HepG2 (cell line): ENCODE measurements at regions not wholly inside any gene's neighbourhood (a gene's known extent, or its start where the extent isn't known, plus 50 kb on each side); places are given as distances from the start of the nearest gene placed in this dataset.
A peak's percentile ranks its signal among the peaks of the same experiment; 100 is the strongest.

Source experiments
- ATAC-seq: fragments of 200-7000 bp; cut with Tn5 transposase; 3 replicates; pipeline ENCODE4 v1.9.1; 2020; ENCODE audit warnings: mild to moderate bottlenecking, moderate library complexity
- BruUV-seq: library from RNA; stranded (reverse); fragments of 400-500 nt; replicated peaks from 2 replicates; lab custom pipeline; 2021; lab: Mats Ljungman, UMichigan
- CTCF ChIA-PET: fragments of 300-600 bp; formaldehyde crosslinking; extraction: SDS; loops from one replicate; lab custom pipeline; 2021; ENCODE audit warnings: low total read pairs, inconsistent platforms, low intra/inter-chr PET ratio; lab: Yijun Ruan, JAX
- POLR2A ChIA-PET: fragments of 350-600 bp; sonication (Branson Sonifier 250); formaldehyde crosslinking; loops from one replicate; lab custom pipeline; 2020; ENCODE audit warnings: antibody characterized with exemption, inconsistent platforms; lab: Yijun Ruan, JAX
- DNase-seq: peaks from one replicate; pipeline ENCODE4 v3.0.0-alpha.2; 2015; ENCODE audit warnings: low spot score
- FAIRE-seq: peaks from 3 replicates; lab custom pipeline; 2011; peaks lifted over from hg19 to GRCh38; lab: Jason Lieb, UNC
- H2AFZ ChIP-seq: one replicate; pipeline ENCODE4 v1.6.1; 2011; ENCODE audit warnings: low read length, inconsistent platforms
- H3K27ac ChIP-seq: fragments of 300-600 bp; 3 replicates; pipeline ENCODE4 v1.8.0; 2011; ENCODE audit warnings: mixed run types, mild to moderate bottlenecking, mixed read lengths, low read length, inconsistent platforms; ENCODE audit not compliant: insufficient read depth; ENCODE audit errors: extremely low read length
- H3K27me3 ChIP-seq, 2 experiments: fragments of 200-600 bp in 1 of 2; 2 replicates in 1 of 2; 3 replicates in 1 of 2; pipeline versions ENCODE4 v1.6.0 to v1.8.0; 2011; ENCODE audit warnings: low read length in 2 of 2, mild to moderate bottlenecking in 2 of 2, moderate library complexity in 2 of 2, inconsistent platforms in 1 of 2; ENCODE audit not compliant: insufficient read depth in 2 of 2, control insufficient read depth in 1 of 2
- H3K36me3 ChIP-seq, 2 experiments: fragments of 200-600 bp in 1 of 2; replicated peaks in 1 of 2; 2 replicates in 1 of 2; 3 replicates in 1 of 2; pipeline versions ENCODE4 v1.5.1 to v1.8.0; 2011; ENCODE audit warnings: low read length in 2 of 2, inconsistent platforms in 1 of 2; ENCODE audit not compliant: insufficient read depth in 2 of 2, control insufficient read depth in 1 of 2
- H3K4me1 ChIP-seq: 2 replicates; pipeline ENCODE4 v1.5.1; 2012; ENCODE audit warnings: low read length, inconsistent platforms; ENCODE audit not compliant: insufficient read depth
- H3K4me2 ChIP-seq: 2 replicates; pipeline ENCODE4 v1.6.0; 2011; ENCODE audit warnings: low read depth, low read length, inconsistent platforms
- H3K4me3 ChIP-seq, 3 experiments: fragments of 200-600 bp in 1 of 3; sonication (generic), shearing (Covaris generic) in 1 of 3; replicated peaks in 1 of 3; 2 replicates each; pipeline ENCODE4 v1.5.1; 2011 to 2016; ENCODE audit warnings: low read length in 3 of 3, inconsistent platforms in 2 of 3, low read depth in 2 of 3, mild to moderate bottlenecking in 2 of 3, control low read depth in 1 of 3, mixed read lengths in 1 of 3; ENCODE audit not compliant: insufficient read depth in 1 of 3
- H3K79me2 ChIP-seq: one replicate; pipeline ENCODE4 v1.6.1; 2011; ENCODE audit warnings: low read length, inconsistent platforms; ENCODE audit not compliant: insufficient read depth
- H3K9ac ChIP-seq: 2 replicates; pipeline ENCODE4 v1.6.0; 2011; ENCODE audit warnings: mild to moderate bottlenecking, low read depth, low read length, inconsistent platforms; ENCODE audit not compliant: insufficient read depth
- H3K9me3 ChIP-seq: 2 replicates; pipeline ENCODE4 v1.5.1; 2012; ENCODE audit warnings: mild to moderate bottlenecking, low read length
- H4K20me1 ChIP-seq: 2 replicates; pipeline ENCODE4 v1.6.0; 2011; ENCODE audit warnings: inconsistent platforms, mild to moderate bottlenecking, low read length, moderate library complexity; ENCODE audit not compliant: insufficient read depth
- ATF6 ChIP-seq: sonication (generic); formaldehyde crosslinking; conservative IDR thresholded peaks from 2 replicates; pipeline ENCODE4 v1.4.0; 2020; ENCODE audit warnings: missing genetic modification reagents
- CBFB ChIP-seq: sonication (generic); formaldehyde crosslinking; IDR thresholded peaks from 2 replicates; pipeline ENCODE4 v1.4.0; 2020; ENCODE audit warnings: missing genetic modification reagents
- FUBP1 ChIP-seq: sonication (generic); formaldehyde crosslinking; IDR thresholded peaks from 2 replicates; pipeline ENCODE4 v1.5.1; 2020; ENCODE audit warnings: missing genetic modification reagents, mild to moderate bottlenecking, borderline replicate concordance
- GABPA ChIP-seq, 2 experiments: IDR thresholded peaks; 2 replicates each; pipeline ENCODE4 v1.6.1; 2011 to 2016; ENCODE audit warnings: low read depth in 2 of 2, low read length in 1 of 2, missing biosample characterization in 1 of 2, missing genetic modification characterization in 1 of 2
- HDAC1 ChIP-seq: sonication (generic); formaldehyde crosslinking; IDR thresholded peaks from 2 replicates; pipeline ENCODE4 v1.5.1; 2020; ENCODE audit warnings: mild to moderate bottlenecking, missing genetic modification reagents
- KDM1A ChIP-seq: IDR thresholded peaks from 2 replicates; pipeline ENCODE4 v1.6.1; 2016; ENCODE audit warnings: missing compliant biosample characterization
- KLF6 ChIP-seq: IDR thresholded peaks from 2 replicates; pipeline ENCODE4 v1.8.0; 2016; ENCODE audit warnings: missing biosample characterization, missing genetic modification reagents
- PHF5A ChIP-seq: IDR thresholded peaks from one replicate; pipeline ENCODE4 v1.6.1; 2018; ENCODE audit warnings: low read depth, missing genetic modification reagents; ENCODE audit not compliant: unreplicated experiment
- REST ChIP-seq, 2 experiments: IDR thresholded peaks; 2 replicates each; pipeline ENCODE4 v1.6.1; 2011 to 2012; ENCODE audit warnings: low read length in 2 of 2, borderline replicate concordance in 1 of 2, low read depth in 1 of 2, mild to moderate bottlenecking in 1 of 2, moderate library complexity in 1 of 2
- RFXAP ChIP-seq: sonication (generic); formaldehyde crosslinking; IDR thresholded peaks from 2 replicates; pipeline ENCODE4 v1.4.0; 2020; ENCODE audit warnings: missing genetic modification reagents, borderline replicate concordance
- TMF1 ChIP-seq: sonication (generic); formaldehyde crosslinking; IDR thresholded peaks from 2 replicates; pipeline ENCODE4 v1.8.1; 2022; ENCODE audit warnings: low read depth, missing genetic modification reagents
- ZNF180 ChIP-seq: sonication (generic); formaldehyde crosslinking; IDR thresholded peaks from 2 replicates; pipeline ENCODE4 v1.4.0; 2020; ENCODE audit warnings: low read depth, missing genetic modification reagents, borderline replicate concordance
- ZNF383 ChIP-seq: sonication (generic); formaldehyde crosslinking; IDR thresholded peaks from 2 replicates; pipeline ENCODE4 v1.4.0; 2020; ENCODE audit warnings: missing genetic modification reagents, mild to moderate bottlenecking, borderline replicate concordance
- ZNF446 ChIP-seq: sonication (generic); formaldehyde crosslinking; IDR thresholded peaks from 2 replicates; pipeline ENCODE4 v1.5.0; 2020; ENCODE audit warnings: mild to moderate bottlenecking, missing genetic modification reagents
- ZNF510 ChIP-seq: sonication (generic); formaldehyde crosslinking; IDR thresholded peaks from 2 replicates; pipeline ENCODE4 v1.4.0; 2020; ENCODE audit warnings: low read depth, mild to moderate bottlenecking, missing genetic modification reagents
- ZNF709 ChIP-seq: sonication (generic); formaldehyde crosslinking; IDR thresholded peaks from 2 replicates; pipeline ENCODE4 v1.5.0; 2020; ENCODE audit warnings: mild to moderate bottlenecking, missing genetic modification reagents
- ZNF724P ChIP-seq: sonication (generic); formaldehyde crosslinking; IDR thresholded peaks from 2 replicates; pipeline ENCODE4 v1.8.0; 2022; ENCODE audit warnings: missing genetic modification reagents, borderline replicate concordance
- WGBS: methylation state at CpG from one replicate; pipeline ENCODE4 v1.1.6; 2017; ENCODE audit warnings: low lambda C conversion rate; 5-methylcytosine and 5-hydroxymethylcytosine counted together
- in situ Hi-C: cut with HindIII; loops from 2 replicates; pipeline ENCODE4 v1.10.0; 2017; ENCODE audit warnings: low pct_unique_long_range_greater_than_20kb; ENCODE audit not compliant: extremely low pct_ligation_motif_present
- intact Hi-C: fragments of 100-400 bp; cut with micrococcal nuclease; formaldehyde crosslinking; loops from one replicate; pipeline ENCODE4 v1.10.0; 2022; ENCODE audit not compliant: unreplicated experiment

GRCh38 chr15:53359038-53359437 lies 400.4 kb downstream of the WDR72 start:
- H3K9ac ChIP-seq: no peak overlapping the region
- no peak for FAIRE-seq
- POLR2A ChIA-PET: no interaction called here
- no peak for TF ChIP-seq ZNF446 (CRISPR knock-in tag)
- no peak for TF ChIP-seq PHF5A (CRISPR knock-in tag)
- no peak for TF ChIP-seq KLF6
- no peak for TF ChIP-seq REST (IDR thresholded peaks at IDR 0.05; ENCODE audit: borderline replicate concordance in 1 of 2, low read depth in 1 of 2, low read length in 2 of 2)
- no peak for TF ChIP-seq ZNF709 (CRISPR knock-in tag)
- no peak for TF ChIP-seq ATF6 (CRISPR knock-in tag)
- no peak for TF ChIP-seq ZNF724P (CRISPR knock-in tag)
- no peak for TF ChIP-seq ZNF510
- TF ChIP-seq RFXAP (CRISPR knock-in tag): no peak
- no peak for TF ChIP-seq ZNF383 (CRISPR knock-in tag)
- TF ChIP-seq ZNF180 (CRISPR knock-in tag): no peak
- no peak for TF ChIP-seq KDM1A
- no peak for TF ChIP-seq CBFB (CRISPR knock-in tag)
- TF ChIP-seq HDAC1 (CRISPR knock-in tag): no peak
- no peak for TF ChIP-seq GABPA (IDR thresholded peaks at IDR 0.05; ENCODE audit: low read depth, low read length)
- TF ChIP-seq GABPA (CRISPR knock-in tag; IDR thresholded peaks at IDR 0.05; ENCODE audit: low read depth): no peak
- TF ChIP-seq TMF1 (CRISPR knock-in tag): no peak
- TF ChIP-seq FUBP1 (CRISPR knock-in tag): no peak

More at GRCh38 chr15:53359038-53359437, 400.4 kb downstream of the WDR72 start:
- in situ Hi-C loops (no loop called here), intact Hi-C loops (no loop called here)
- Histone ChIP-seq H3K27ac (no peak overlapping the region), H3K36me3 (no peaks in the 10 kb centered on the region), H3K79me2 (no peaks in the 10 kb centered on the region), H3K4me2 (no peak overlapping the region), H4K20me1 (no peaks in the 10 kb centered on the region), H3K4me1 (no peaks in the 10 kb centered on the region), H3K4me3 (no peak overlapping the region), H3K9me3 (no peaks in the 10 kb centered on the region), H3K27me3 (no peaks in the 10 kb centered on the region), H2AFZ (peak overlapping the region; percentile 20)
- DNase-seq: no peak
- BruUV-seq: no TSS peak
- ATAC-seq: no peak
- CTCF ChIA-PET: no interaction called here
- WGBS: 38% methylated on average over 2 of the region's 2 CpGs
